Smooth muscle cell (in vitro differentiated cells): ENCODE measurements at regions not wholly inside any gene's neighbourhood (a gene's known extent, or its start where the extent isn't known, plus 50 kb on each side); places are given as distances from the start of the nearest gene placed in this dataset.

Experiments used
- DNase-seq: peaks from one replicate; lab custom pipeline; 2025; ENCODE audit not compliant: unreplicated experiment; lab: John Stamatoyannopoulos, UW
- H2AFZ ChIP-seq: fragments of 200-600 bp; sonication (generic); 2 replicates; pipeline ENCODE4 v1.6.0; 2016; ENCODE audit warnings: antibody characterized with exemption, low read depth, mild to moderate bottlenecking
- H3F3A ChIP-seq: fragments of 200-600 bp; sonication (generic); 2 replicates; pipeline ENCODE4 v1.6.0; 2017; ENCODE audit warnings: antibody characterized with exemption, low read depth
- H3K27ac ChIP-seq: fragments of 200-600 bp; sonication (generic); 2 replicates; pipeline ENCODE4 v1.5.1; 2016; ENCODE audit warnings: low read depth, mild to moderate bottlenecking
- H3K27me3 ChIP-seq: fragments of 200-600 bp; sonication (generic); 2 replicates; pipeline ENCODE4 v1.6.1; 2016; ENCODE audit warnings: low read depth, mild to moderate bottlenecking
- H3K36me3 ChIP-seq: fragments of 200-600 bp; sonication (generic); 2 replicates; pipeline ENCODE4 v1.5.1; 2016; ENCODE audit warnings: low read depth
- H3K4me1 ChIP-seq: fragments of 200-600 bp; sonication (generic); 2 replicates; pipeline ENCODE4 v1.5.1; 2016; ENCODE audit warnings: low read depth
- H3K4me2 ChIP-seq: fragments of 200-600 bp; sonication (generic); 2 replicates; pipeline ENCODE4 v1.6.0; 2016; ENCODE audit warnings: mild to moderate bottlenecking
- H3K4me3 ChIP-seq: fragments of 200-600 bp; sonication (generic); 2 replicates; pipeline ENCODE4 v1.5.1; 2016; ENCODE audit warnings: mild to moderate bottlenecking
- H3K79me2 ChIP-seq: fragments of 200-600 bp; sonication (generic); 2 replicates; pipeline ENCODE4 v1.6.0; 2016; ENCODE audit warnings: low read depth, mild to moderate bottlenecking
- H3K9ac ChIP-seq: fragments of 200-600 bp; sonication (generic); 2 replicates; pipeline ENCODE4 v1.6.0; 2016; ENCODE audit warnings: low read depth
- H3K9me3 ChIP-seq: fragments of 200-600 bp; sonication (generic); replicated peaks from 2 replicates; pipeline ENCODE4 v1.5.1; 2016; ENCODE audit warnings: low read depth
- H4K20me1 ChIP-seq: fragments of 200-600 bp; sonication (generic); 2 replicates; pipeline ENCODE4 v1.6.0; 2016; ENCODE audit warnings: low read depth
- CTCF ChIP-seq: fragments of 200-600 bp; sonication (generic); IDR thresholded peaks from 2 replicates; pipeline ENCODE4 v1.5.1; 2017; ENCODE audit warnings: borderline replicate concordance, mild to moderate bottlenecking, antibody characterized with exemption; ENCODE audit not compliant: insufficient read depth, poor library complexity, severe bottlenecking
- WGBS: methylation state at CpG from one replicate; pipeline ENCODE4 v1.1.7; 2016; ENCODE audit warnings: low lambda C conversion rate; 5-methylcytosine and 5-hydroxymethylcytosine counted together

DNA sequence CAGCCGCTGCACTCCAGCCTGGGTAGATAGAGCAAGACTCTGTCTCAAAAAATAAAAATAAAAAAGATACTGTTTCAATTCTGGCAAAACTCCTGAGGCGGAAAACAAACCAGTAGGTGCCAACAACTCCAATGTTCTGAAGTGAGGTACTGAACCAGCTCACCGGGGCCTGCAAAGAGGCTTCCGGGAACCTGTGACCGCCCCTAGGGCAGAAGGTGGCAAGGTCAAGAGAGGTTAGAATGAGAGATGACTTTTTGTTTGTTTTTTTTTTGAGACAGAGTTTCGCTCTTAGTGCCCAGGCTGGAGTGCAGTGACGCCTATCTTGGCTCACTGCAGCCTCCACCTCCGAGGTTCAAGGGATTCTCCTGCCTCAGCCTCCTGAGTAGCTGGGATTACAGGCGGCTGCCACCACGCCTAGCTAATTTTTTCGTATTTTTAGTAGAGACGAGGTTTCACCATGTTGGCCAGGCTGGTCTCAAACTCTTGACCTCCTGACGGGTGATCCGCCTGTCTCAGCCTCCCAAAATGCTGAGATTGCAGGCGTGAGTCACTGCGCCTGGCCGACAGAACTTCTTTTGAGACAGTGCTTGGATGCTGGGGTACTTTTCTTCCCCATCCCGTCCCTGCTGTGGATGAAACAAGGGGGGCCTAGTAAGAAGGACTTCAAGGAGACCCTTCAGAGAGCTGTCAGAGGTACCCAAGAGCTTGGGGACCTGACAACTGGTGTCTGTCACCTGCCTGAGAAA is 91.9 kb upstream of the SLC25A33 start:
- Histone ChIP-seq H3F3A (peaks cover 23% of the 10 kb centered on the region), H3K27ac (peak overlapping the region; percentile 76), H3K79me2 (no peaks in the 10 kb centered on the region), H3K36me3 (no peaks in the 10 kb centered on the region), H2AFZ (no peak overlapping the region), H3K27me3 (no peaks in the 10 kb centered on the region), H3K4me2 (no peak overlapping the region), H3K9me3 (no peaks in the 10 kb centered on the region), H4K20me1 (no peaks in the 10 kb centered on the region), H3K4me3 (no peak overlapping the region), H3K4me1 (peaks cover 24% of the 10 kb centered on the region), H3K9ac (no peak overlapping the region)
- DNase-seq: no peak
- TF ChIP-seq CTCF: no peak
- 80% methylated on average over 18 of the region's 18 CpGs for WGBS

- Histone ChIP-seq H3K27ac (peak overlapping the region; percentile 76), H2AFZ (peak overlapping the region; percentile 61), H3K9me3 (no peaks in the 10 kb centered on the region), H3F3A (peaks cover 19% of the 10 kb centered on the region), H3K9ac (peak overlapping the region; percentile 34), H3K4me1 (peaks cover 24% of the 10 kb centered on the region), H3K4me3 (peak overlapping the region; percentile 6), H3K4me2 (peak overlapping the region; percentile 81), H3K79me2 (no peaks in the 10 kb centered on the region), H4K20me1 (no peaks in the 10 kb centered on the region), H3K27me3 (no peaks in the 10 kb centered on the region), H3K36me3 (no peaks in the 10 kb centered on the region)
- TF ChIP-seq CTCF: peak; percentile 8
- WGBS: 29% methylated on average over 15 of the region's 15 CpGs
- no peak for DNase-seq
Observed at GRCh38 chr1:9448132-9449109, 90.8 kb upstream of the SLC25A33 start.

DNA sequence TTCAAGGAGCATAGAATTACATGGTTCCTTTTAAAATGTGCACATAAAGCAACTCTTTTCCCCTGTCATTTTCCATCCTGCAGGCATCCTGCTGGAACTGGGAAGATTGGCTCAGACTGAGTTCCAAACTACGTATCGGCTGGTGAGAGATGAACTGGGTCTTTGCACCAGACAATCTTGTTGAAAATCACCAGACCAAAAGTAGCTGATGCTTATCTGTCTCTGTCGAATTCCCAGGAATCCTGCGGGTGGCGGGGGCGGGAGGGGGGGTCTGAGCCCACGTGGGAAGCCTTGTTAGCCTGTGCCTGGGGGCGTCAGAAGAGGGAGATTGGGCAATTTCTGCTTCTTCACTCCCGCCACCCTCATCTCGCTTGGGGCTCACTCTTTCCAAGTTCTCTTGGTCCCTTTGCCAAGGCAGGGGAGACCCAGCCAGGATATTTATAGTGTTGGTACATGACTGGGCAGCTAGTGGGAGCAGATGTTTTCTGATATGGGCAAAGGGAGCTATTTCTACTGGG is 90.1 kb upstream of the SLC25A33 start:
- H3K36me3 ChIP-seq: no peaks in the 10 kb centered on the region
- no peaks in the 10 kb centered on the region for H3K27me3 ChIP-seq
- H3K4me1 ChIP-seq: peaks cover 19% of the 10 kb centered on the region
- H3K9me3 ChIP-seq: no peaks in the 10 kb centered on the region
- H3K79me2 ChIP-seq: no peaks in the 10 kb centered on the region
- peak overlapping the region; percentile 76 for H3K27ac ChIP-seq
- H3F3A ChIP-seq: peaks cover 21% of the 10 kb centered on the region
- peak overlapping the region; percentile 34 for H3K9ac ChIP-seq
- no peak for DNase-seq
- TF ChIP-seq CTCF: no peak
- H3K4me3 ChIP-seq: peak overlapping the region; percentile 6
- 3% methylated on average over 10 of the region's 10 CpGs for WGBS
- peak overlapping the region; percentile 61 for H2AFZ ChIP-seq
- H4K20me1 ChIP-seq: no peaks in the 10 kb centered on the region
- H3K4me2 ChIP-seq: peak overlapping the region; percentile 81
